Fibroblast of the conjunctiva (primary cell): ENCODE measurements at regions not wholly inside any gene's neighbourhood (a gene's known extent, or its start where the extent isn't known, plus 50 kb on each side); places are given as distances from the start of the nearest gene placed in this dataset.
"Not testable (repeated sequence)": the region's sequence is repeated elsewhere in the genome, so short reads cannot be mapped to it uniquely, and the experiment has no call there.

ENCODE experiments used
- DNase-seq: peaks from one replicate; pipeline ENCODE4 v3.0.0-alpha.2; 2010; ENCODE audit warnings: low read depth

DNA sequence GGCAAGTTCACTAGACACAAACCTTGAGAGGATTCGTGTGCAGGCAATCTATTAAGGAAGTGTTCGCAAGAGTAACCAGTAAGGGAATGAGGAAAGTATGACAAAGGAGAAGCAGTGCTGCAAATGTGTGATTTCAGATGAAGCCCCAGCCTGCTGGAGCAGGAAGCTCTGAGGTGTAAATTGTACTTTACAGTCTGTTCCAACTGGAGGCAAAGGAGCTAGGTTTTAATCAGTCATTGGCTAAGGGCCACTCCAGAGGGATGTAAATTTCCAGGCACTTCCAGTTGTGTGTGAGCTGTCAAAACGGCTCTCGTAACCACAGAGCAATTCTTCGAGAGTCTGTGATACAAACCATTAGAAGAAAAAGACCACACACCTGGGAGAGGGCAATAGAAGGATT is 359.5 kb upstream of the FAM98A start:
- no peak for DNase-seq

DNA sequence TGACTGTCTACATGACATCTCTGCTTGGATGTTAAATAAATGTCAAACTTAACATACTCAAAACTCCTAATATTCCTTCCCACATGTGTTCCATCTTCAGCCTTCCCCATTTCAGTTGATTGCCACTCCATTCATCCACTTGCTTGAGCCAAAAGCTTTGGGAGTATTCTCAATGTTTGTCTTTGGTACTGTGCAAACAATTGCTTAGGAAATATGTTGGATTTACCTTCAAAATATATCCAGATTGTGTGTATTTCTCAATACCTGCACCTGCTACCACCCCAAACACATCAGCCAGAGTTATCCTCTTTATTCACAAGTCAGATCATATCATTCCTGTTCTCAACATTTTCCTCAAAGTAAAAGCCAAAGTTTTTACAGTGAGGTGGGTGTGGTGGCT is 350.3 kb upstream of the FAM98A start:
- DNase-seq, result no peak

DNA sequence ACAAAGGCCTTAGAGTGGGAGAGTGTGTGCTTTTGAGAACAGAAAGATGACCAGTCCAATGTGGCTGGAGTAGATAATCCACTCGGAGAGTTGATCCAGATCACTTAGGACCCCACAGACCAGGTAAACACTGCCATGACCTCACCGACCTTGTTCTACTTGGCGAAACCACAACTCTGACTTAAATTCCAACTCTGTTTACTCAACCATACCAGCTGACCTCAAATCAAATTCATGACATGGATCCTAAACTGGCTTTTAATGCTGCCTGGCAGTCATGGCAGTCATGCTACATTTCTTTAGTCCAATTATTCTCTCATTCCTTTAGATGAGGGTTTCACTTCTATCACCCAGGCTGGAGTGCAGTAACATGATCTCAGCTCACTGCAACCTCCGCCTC is 347.1 kb upstream of the FAM98A start:
- no peak for DNase-seq

DNA sequence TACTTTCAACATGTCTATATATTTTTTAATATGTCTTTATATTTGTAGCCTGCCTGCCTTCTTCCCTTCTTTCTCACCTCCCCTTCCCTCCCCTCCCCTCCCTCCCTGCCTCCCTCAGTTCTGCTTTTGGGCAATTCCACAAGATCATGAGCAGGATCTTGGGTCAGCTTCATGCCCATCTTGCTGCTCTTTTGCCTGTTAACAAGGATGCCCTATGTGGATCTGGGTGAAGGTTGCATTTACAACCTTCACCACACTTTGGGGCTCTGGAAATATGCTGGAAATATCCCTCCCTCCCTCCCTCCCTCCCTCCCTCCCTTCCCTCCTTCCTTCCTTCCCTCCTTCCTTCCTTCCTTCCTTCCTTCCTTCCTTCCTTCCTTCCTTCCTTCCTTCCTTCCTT is 334.1 kb upstream of the FAM98A start:
- no peak for DNase-seq

DNA sequence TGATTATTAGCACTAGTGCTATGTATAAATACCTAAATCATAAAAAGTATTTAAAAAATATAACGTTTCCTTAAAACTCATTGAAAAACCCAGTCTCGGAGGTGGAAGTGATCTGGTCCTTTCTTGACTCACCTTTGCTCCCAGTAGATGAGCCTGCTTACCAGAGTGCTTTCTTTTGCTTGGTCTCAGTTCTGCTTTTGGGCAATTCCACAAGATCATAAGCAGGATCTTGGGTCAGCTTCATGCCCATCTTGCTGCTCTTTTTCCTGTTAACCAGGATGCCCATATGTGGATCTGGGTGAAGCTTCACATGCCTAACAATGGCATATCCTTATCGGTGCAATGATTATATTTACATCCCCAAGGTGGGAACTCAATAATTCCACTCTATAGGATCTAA is 332.1 kb upstream of the FAM98A start:
- DNase-seq, result no peak

DNA sequence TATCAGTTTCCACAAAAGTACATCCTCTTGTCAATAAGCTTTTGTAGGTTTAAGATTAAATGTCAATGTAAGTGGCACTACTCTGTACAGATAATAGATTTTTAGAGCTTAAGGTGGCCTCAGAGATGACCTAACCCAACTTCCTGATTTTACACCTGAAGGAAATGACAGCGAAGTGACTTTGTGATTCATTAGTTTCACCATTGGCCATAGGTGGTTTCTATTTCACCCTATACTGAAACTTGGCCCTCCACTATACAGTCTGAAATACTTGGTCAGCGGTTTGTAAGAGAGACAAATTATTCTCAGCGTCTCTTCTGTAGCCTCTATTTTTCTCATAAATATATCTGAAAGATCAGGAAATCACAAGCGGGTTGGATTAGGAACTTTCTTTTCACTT is 330.4 kb upstream of the FAM98A start:
- no peak for DNase-seq

DNA sequence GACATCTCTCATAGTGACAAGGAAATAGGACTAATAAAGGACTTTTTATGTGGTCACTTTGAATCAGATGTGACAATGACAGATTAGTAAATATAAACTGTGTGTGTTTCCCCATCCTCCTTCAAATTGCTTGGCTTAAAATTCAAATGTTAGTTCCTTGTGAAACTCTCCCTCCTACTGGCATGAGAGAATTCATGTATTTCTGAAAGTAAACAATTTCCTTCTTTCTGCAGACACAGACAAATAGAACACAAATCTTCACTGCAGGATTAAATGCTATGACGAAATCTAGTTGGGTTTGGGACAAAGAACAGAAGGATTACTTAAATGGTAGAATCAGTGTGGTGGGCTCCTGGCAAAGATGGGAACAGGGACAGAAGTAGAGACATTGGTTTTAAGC is 328.7 kb upstream of the FAM98A start:
- no peak for DNase-seq

DNA sequence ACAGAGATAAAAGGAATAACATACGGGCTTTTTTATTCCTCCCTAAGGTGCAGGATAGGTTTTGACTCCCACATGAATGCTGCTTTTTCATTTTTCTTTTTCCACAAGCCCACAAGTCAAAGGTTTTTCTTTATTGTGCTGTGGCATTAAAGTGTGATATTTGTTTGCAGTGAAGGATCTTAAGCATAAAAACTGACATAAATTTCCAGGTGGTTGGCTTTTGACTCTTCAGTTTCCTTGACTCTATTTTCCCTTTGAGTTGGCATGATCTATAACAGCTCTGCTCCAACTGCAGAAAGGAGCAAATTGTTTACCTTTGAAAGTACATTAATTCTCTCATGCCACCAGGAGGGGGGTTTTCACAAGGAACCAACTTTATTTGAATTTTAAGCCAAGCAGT is 326.2 kb upstream of the FAM98A start:
- no peak for DNase-seq

DNA sequence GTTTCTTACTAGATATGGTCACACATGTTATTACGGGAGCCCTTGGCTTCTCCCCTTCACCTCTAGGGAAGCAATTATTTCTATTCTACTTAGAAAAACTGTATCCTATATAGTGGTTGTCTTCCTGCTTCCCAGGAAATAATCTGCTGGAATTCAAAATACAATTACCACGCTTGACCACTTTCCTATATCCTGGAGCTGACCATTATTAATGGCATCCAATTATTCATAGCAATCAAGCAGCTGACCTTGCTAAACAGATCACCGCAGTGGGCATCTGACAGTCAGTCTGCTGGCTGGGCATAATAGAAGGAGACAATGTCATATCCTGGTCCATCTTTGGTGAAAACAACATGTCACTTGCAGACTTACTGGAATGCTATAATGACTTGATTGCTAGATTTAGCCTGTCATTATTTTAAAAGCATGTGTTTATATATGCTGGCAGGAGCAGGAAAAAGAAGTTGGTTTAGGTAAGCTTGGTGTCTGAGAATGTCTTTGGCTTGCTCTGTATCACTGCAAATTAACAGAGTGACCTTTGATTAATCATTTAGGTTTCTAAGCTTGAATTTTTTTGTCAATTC is 325.6 kb upstream of the FAM98A start:
- DNase-seq, result no peak

DNA sequence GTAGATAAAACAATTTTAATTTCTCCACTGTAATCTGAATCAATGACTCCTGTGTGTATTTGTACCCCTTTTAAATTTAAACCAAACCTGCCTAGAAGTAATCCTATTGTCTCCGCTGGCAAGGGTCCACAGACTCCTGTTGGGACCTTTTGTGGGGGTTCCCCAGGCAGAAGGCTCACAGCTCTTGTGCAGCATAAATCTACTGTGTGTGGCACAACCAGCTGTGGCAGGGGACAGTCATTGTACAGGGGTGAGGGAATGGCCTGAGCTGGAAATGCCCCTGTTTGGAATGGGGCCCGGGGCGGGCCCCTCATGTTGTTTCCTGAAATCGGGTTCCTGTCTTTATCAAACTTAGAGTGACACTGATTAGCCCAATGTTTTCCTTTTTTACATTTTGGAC is 318.2 kb upstream of the FAM98A start:
- no peak for DNase-seq

DNA sequence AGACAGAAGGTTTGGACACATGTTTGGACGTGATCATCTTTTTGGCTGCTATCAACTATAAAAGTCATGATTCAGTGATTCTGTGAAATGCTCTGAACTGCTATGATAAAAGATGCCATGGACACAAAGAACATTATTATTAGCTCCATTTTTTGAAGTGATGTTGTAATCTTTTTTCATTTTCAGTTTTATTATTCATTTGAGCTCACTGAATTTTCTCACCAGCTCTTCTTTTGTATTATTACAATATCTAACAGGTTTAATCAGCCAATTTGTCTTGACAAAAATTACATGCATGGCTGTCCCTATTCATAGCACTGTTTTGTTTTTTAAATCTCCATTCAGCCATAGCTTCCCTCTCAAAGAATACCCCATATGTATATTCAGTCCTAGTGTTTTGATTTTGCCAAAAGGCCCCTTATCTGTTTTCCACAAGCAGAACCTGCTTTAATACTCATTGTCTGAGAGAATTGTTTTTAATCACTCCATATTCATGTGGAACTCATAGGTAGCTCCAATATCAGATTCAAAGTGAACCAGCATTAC is 314.0 kb upstream of the FAM98A start:
- DNase-seq, result no peak

DNA sequence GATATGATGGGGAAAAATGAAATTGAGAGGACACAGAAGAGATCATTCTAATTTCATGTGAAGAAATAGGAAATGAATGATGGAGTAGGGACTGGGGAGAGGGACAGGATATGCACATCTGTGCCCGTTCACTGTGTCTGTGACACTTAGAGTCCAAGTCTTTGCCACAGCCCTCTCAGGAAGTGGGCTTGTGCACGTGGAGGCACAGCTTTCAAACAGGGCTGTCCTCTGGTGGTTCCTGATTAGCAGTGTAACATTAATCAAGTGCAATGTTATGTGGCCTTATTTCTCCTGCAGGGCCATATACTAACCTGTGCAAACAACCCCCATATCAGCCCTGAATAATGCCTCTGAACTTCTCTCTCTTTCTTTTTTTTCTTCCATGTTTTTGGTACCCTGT is 312.2 kb upstream of the FAM98A start:
- DNase-seq, result no peak

DNA sequence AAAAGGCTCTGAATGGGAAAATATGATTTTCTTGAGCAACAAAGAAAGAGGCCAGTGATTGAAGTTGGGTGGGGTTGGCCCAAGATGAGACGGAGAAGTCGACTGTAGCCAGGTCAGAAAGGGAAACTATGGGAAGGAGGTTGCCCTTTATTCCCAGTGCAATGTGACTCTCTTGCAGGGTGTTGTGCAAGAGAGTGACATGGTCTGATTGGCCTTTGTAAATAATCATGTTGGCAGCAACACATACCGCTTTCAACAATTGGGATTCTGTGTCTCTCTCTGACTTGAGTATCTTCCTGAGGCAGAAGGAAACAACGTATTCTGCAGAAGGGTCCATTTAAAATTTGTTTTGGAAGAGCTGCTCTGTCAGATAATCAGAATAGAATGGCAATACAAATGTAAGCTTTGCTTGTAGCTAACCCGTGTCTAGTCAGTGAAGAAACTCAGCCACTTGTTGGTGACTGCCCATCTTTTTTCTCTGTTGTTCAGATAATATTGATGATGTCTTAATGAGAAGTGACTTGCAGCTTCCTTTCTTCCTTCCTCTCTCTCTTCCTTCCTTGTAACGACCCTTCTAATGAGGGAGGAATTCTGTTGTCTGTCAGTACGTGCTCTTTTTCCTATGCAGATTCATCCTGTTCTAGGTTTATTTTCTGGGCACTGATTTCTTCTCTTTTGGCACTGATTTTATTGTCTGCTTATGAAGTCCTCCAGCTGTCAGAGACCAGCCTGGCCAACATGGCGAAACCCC is 311.0 kb upstream of the FAM98A start:
- no peak for DNase-seq

DNA sequence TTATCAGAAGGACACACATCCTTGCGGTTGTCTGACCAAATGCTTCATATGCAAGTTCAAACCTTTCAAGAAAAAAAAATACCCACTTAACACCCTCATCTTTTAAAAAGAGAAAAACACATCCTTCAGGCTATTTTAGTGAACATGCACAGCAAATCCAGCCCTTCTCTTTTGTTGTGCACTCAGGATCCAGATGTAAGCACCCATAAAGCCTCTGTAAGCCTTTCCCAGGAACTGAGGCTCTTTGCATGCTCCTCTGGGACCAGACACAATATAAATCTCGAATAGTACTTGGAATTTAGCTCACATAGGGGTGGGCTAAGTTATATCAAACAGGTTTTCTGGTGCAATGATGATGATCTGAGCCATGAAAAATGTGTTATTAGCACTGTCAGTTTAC is 308.8 kb upstream of the FAM98A start:
- DNase-seq, result no peak

DNA sequence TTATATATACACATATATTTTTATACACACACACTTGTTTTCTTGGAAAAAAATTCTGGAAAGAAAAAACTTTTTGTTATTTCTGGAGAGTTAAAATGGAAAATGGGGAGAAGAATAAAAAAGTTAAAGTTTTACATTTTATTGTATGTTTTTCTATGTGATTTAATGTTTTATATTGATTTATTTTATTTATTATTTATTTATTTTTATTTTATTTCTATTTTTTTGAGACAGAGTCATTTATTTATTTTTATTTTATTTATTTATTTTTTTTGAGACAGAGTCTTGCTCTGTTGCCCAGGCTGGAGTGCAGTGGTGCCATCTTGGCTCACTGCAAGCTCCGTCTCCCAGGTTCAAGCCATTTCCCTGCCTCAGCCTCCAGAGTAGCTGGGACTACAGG is 307.0 kb upstream of the FAM98A start:
- DNase-seq, result not testable (repeated sequence)

DNA sequence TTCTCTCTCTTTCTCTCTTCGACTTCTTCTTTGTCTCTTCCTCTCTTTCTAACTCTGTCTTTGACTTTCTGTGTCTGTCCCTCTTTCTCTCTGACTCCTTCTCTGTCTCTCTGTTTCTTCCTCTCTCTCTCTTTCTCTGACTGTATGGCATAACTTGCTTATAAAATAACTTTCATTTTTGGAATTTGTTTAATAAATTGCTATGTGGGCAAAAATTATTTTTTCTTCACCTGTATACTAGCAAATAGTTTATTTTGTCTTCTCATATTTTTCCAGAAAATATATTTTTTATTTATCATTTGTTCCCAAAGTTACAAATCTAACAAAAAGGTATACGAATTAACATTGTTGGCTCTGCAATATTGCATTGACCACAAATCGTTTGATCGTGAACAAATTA is 305.7 kb upstream of the FAM98A start:
- DNase-seq, result no peak

DNA sequence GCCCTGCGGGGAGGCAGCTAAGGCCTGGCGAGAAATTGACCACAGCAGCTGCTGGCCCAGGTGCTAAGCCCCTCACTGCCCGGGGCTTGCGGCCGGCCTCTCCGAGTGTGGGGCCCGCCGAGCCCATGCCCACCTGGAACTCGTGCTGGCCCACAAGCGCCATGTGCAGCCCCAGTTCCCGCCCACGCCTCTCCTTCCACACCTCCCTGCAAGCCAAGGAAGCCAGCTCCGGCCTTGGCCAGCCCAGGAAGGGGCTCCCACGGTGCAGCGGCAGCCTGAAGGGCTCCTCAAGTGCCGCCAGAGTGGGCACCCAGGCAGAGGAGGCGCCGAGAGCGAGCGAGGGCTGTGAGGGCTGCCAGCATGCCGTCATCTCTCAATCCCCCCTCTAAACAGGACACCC is 304.6 kb upstream of the FAM98A start:
- no peak for DNase-seq

DNA sequence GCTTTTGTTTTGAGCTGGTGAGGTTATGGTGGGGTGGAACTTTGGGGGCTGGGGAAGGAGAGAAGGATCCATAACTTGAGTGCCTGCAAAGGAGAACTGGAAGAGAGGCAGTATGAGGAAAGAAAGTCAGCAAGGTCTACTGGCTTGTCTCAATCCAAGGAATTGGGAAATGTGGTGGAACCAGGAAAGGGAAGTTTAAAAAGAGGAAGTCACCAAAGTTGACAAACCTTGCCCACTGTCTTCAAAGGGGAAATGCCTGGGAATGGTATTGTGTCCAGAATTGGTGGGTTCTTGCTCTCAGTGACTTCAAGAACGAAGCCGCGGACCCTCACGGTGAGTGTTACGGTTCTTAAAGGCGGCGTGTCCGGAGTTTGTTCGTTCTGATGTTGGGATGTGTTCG is 304.1 kb upstream of the FAM98A start:
- DNase-seq, result no peak

DNA sequence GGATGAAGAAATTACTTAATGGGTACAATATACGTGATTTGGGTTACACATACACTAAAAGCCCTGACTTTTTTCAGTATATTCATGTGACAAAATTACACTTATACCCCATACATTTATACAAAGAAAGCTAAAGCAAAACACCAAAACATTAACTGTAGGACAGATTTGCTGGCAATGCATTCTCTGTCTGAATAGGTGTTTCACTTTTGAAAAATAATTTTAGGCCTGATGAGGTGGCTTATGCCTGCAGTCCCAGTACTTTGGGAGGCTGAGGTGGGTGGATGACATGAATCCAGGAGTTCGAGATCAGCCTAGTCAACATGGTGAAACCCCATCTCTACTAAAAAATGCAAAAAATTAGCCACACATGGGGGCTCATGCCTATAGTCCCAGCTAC is 301.5 kb upstream of the FAM98A start:
- DNase-seq, result no peak

DNA sequence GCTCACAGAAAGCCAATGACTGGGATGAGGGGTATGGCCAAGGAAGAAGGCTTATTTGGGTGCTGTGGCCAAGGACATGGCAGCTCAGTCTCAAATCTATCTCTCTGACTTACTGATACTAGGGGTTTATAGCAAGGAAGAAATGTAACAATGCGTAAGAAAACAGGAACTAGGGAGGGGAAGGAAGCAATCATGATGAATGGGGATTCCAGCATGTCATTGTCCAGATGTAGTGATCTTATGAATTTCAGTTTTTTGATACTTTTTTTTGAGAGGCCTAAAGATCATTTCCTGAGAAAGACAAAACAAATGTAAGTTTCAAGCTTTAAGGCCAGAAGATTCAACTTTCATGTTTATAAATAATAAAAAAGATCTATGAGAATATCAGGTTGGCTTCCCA is 298.6 kb upstream of the FAM98A start:
- DNase-seq, result no peak

DNA sequence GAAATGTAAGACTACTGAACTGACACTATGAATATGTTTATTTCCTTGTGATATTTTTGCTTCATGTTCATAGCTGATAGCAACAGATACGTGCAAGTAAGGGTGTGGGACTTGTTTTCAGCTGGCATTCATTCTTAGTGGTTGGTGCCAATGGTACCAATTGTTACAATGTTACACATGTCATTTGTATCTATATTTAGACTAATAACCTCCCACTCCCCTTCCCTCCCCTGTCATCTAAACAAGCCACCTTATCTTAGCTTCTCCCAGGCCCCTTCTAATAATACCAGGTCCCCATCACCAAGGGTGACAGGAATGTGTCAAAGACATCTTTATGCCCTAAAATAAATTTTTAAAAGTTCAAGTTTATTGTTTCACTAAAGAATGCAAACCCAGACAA is 294.7 kb upstream of the FAM98A start:
- no peak for DNase-seq

DNA sequence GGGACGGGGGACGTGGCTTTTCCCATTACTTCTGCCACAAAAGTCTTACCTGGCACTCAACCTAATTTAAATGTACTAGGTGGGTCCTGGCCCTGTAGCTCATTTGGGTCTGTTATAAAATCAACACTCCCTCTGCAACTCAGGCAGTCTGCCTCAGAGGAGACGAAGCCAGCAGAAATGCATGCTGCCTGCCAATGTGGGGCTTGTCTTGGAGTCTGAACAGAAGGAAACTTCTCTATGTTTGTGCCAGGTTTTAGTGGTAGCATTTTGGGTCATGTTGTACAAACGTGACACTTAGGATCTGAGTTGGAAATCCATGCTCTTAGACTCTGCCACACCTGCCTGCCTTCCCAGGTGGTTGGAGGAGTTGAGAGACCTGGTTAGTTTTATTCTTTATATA is 292.5 kb upstream of the FAM98A start:
- no peak for DNase-seq

DNA sequence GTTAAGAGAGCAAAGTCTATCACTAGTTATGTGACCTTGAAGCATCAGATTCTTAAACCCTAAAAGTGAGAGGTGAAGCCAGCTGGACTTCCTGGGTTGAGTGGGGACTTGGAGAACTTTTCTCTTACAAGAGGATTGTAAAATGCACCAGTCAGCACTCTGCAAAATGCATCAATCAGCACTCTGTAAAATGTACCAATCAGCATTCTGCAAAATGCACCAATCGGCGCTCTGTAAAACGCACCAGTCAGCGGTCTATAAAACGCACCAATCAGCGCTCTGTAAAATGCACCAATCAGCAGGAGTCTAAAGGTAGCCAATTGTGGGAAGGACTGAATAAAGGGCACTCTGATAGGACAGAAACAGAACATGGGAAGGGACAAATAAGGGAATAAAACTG is 291.6 kb upstream of the FAM98A start:
- no peak for DNase-seq
